OCI-LY3 (cell line): ENCODE measurements at regions not wholly inside any gene's neighbourhood (a gene's known extent, or its start where the extent isn't known, plus 50 kb on each side); places are given as distances from the start of the nearest gene placed in this dataset.

Source experiments
- EZH2phosphoT487 ChIP-seq: fragments of 200-600 bp; shearing (Covaris generic); IDR thresholded peaks from 2 replicates; pipeline ENCODE4 v1.6.1; 2018; ENCODE audit warnings: antibody characterized with exemption, mixed run types, low read depth
- TF ChIP-seq, protein P1 (sequence below): fragments of 200-600, 300-600 bp; sonication (generic); IDR thresholded peaks from 2 replicates; pipeline ENCODE4 v1.5.1; 2014; ENCODE audit warnings: antibody characterized with exemption, low read length, low read depth

DNA sequence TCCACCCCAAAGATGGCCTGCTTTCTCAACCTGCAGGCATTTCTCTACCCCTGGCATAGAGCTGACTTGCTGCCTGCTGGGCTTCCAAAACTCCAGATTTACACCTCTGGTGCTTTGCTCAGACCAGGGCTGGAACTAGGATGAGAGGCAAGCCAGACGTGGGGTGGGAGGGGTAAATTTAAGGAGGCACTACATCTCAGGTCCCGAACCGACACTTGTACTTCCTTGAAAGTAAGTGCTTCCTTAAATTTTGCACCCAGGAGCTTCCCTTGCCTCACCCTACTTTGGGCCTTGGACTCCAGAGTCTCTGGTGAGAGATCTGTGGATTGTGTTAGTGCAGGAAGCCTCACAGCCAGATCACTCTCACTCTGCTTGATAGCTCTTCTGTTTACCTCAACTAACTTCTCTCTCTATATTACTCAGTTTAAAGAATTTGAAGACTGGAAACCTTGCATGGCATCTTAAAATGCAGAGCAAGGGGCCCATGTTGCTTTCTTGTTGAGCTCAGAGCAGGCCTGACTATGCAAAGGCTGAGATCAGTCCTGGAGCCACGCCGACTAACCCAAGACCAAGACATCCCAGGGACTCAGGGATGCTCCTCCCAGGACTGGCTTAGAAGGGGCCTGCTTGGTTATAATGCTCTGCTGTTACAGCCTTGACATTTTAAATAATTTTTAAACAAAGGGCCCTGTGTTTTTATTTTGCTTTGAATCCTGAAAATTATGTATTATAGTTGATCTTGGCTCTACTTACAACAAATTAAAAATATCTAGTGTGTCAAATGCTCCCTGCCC, 145.0 kb upstream of the LEF1 start:
- TF ChIP-seq, protein P1, sequence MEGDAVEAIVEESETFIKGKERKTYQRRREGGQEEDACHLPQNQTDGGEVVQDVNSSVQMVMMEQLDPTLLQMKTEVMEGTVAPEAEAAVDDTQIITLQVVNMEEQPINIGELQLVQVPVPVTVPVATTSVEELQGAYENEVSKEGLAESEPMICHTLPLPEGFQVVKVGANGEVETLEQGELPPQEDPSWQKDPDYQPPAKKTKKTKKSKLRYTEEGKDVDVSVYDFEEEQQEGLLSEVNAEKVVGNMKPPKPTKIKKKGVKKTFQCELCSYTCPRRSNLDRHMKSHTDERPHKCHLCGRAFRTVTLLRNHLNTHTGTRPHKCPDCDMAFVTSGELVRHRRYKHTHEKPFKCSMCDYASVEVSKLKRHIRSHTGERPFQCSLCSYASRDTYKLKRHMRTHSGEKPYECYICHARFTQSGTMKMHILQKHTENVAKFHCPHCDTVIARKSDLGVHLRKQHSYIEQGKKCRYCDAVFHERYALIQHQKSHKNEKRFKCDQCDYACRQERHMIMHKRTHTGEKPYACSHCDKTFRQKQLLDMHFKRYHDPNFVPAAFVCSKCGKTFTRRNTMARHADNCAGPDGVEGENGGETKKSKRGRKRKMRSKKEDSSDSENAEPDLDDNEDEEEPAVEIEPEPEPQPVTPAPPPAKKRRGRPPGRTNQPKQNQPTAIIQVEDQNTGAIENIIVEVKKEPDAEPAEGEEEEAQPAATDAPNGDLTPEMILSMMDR = no peak
- TF ChIP-seq EZH2phosphoT487 = no peak
